Amniotic epithelial cell (primary cell): ENCODE measurements at regions not wholly inside any gene's neighbourhood (a gene's known extent, or its start where the extent isn't known, plus 50 kb on each side); places are given as distances from the start of the nearest gene placed in this dataset.
"Not testable (repeated sequence)": the region's sequence is repeated elsewhere in the genome, so short reads cannot be mapped to it uniquely, and the experiment has no call there.

Experiments
- DNase-seq: peaks from one replicate; pipeline ENCODE4 v3.0.0-alpha.2; 2010; ENCODE audit warnings: low read depth

GRCh38 chr2:240254337-240255164 is 114.1 kb upstream of the OTOS start:
- DNase-seq: no peak

DNA sequence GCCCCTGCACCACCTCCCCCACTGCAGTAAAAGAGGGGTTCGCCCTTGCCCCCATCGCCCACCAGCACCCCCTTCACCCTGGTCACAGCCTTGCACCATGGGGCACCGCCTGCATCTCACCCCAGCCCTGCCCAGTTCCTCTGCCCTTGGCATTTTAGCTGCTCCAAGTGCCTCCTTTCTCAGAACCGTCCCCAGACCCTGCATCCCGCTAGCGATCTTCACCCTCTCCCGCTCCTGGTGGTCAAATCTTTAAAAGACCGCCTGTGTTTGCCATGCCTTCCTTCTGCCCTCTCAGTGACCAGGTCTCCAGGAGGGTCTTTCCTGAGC is 114.7 kb upstream of the OTOS start:
- DNase-seq: no peak

DNA sequence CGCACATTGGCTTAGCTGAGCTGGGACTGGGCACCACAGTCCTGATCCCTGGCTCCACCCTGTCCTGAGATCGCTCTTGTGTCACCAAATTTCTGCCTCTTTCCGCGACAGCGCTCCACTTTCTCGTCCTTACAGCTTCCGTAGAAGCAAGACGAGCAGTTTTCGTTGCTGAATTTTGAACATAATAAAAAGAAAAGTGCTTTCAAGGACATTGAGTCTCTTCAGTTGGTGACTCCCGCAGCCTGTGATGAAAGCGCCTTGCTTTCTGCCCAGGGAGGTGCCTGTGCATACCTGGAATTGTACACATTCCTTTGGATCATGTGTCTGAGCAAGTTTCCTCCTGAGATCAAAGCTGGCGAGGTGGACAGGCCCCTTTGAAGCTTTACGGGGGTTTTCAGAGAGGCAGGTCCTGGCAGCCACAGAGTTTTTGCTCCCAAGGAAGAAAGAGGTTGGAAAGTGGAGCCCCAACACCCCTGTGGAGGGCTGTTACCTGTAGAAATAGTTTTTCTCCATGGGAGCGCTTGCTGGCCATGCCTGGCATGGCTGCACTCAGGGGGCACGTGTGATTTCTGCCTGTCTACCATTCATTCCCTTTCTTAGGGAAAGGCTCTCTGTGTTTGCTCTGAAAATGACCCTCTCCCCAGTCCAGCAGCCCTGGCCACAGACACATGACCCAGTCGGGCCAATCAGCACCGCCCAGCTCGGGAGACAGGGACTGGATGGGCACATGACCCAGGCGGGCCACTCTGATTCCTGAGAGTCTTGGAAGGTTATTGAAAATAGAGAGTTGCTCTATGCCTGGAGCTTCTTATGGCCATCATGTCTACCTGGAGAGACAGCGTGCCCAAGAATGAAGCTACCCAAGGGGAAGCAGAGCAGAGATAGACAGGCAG is 115.6 kb upstream of the OTOS start:
- DNase-seq: peak; percentile 38

DNA sequence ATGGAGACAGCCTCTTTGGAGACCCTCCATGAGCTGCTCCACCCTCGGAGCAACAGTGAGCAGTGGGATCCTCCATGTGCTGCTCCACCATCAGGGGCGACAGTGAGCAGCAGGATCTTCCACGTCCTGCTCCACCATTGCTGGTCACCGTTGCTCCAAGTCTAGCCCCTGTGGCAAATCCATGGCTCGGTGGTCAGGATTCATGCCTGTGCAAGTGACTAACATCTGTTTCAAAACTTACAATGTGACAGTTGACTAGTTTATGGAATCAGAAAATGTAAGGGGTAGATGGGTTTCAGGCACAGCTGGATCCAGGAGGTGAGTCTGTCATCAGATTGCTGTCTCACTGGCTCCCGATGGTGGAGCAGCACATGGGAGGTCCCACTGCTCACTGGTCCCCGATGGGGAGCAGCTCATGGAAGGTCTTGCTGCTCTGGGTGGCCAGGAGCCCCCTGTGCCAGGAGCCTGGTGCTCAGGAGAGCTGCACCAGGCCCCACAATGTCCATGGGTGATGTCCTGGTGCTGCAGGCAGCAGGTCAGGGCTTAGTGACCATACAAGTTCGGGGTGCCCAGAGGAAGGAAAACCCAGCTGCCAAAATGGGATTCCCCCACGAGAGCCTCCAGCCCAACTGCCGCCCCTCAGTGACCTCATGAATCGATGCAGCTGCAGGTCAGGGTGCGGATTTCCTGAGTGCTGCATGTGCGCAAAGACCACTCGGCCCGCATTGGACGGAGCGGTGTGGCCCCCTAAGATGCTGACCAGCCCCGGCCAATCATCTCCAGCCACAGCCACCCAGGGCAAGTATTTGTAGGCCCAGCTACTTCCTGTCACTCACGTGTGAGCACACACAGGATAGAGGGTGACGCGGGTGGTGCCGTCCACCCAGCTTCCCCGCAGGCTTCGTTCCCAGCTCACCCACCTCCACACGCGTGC is 116.5 kb upstream of the OTOS start:
- DNase-seq: no peak

GRCh38 chr2:240257940-240258580 is 117.6 kb upstream of the OTOS start:
- no peak for DNase-seq

- DNase-seq: no peak
Observed at GRCh38 chr2:240258685-240259084, 118.2 kb upstream of the OTOS start.

GRCh38 chr2:240259201-240259923 is 118.9 kb upstream of the OTOS start:
- peak; percentile 81 for DNase-seq

- DNase-seq: no peak
Observed at GRCh38 chr2:240259924-240260529, 119.6 kb upstream of the OTOS start.

GRCh38 chr2:240260664-240261063 is 120.2 kb upstream of the OTOS start:
- DNase-seq: no peak

DNA sequence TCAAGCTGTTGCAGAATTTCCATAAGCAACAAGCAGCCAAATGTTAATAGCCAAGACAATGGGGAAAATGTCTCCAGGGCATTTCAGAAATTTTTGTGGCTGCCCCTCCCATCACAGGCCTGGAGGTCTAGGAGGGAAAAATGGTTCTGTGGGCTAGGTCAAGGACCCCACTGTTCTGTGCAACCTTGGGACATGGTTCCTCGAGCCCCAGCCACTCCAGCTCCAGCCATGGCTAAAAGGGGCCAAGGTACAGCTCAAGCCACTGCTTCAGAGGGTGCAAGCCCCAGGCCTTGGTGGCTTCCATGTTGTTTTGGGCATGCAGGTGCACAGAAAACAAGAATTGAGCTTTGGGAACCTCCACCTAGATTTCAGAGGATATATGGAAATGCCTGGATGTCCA is 122.1 kb upstream of the OTOS start:
- not testable (repeated sequence) for DNase-seq

DNA sequence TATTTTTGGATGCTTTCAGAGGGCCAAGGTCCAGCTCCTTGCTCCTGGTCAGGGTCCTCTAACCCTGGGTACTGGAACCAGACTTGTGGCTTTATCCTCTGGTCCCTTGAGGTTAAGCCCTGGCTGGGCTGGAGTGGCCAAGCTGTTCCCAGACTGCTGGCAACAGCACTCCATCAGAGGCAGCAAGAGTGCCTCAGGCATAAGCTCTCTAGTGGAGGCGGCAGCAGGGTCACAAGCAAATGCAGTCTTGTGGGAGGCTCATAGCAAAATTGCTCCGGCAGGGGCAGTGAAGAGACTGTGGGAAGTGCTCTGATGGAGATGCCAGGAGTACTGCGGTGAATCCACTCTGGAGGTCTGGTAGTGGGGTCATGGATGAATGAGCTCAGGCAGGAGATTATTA is 128.9 kb upstream of the OTOS start:
- DNase-seq: no peak

DNA sequence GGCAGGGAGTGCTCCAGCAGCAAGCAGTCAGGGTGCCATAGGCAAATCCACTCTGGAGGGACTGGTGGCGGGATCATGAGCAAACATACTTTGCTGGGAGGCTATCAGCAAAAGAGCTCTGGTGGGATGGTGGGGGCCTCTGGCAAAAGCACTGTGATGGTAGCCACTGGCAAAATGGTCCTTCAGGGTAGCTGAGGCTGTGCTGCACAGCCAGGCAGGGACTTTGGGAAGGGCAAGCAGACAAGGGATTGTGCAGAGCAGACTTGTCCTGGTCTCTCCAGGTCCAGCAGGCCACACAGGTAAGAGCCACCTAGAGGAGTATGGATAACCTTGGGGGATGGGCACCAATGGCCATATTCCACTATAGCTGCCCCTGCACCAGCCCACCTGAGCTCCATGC is 129.4 kb upstream of the OTOS start:
- DNase-seq: no peak

DNA sequence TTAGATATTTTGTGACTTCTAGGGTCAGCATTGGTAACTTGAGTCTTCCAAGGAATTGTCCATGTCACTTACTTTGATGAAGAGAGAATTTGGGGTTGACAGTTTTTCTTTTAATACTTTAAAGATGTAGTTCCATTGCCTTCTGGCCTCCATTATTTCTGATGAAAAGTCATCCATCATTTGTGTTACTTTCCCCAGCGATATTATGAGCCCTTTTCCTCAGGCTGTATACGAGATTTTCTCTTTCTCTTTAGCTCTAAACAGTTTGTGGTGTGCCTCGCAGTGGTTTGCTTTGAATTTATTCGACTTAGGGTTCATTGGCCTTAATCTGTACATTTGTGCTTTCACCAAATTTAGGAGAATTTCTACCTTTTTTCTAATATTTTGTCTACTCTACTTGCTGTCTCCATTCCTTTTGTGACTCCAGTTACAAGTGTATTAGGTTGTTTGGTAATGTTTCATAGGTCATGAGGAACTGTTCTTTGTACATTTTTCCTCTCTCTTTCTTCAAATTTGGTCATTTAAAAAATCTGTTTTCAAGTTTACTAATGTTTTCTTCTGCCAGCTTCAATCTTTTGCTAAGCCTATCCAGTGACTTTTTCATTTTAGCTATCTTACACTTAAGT is 131.4 kb upstream of the OTOS start:
- no peak for DNase-seq

- DNase-seq: peak; percentile 41
Observed at GRCh38 chr2:240275386-240275785, 134.9 kb upstream of the OTOS start.

DNA sequence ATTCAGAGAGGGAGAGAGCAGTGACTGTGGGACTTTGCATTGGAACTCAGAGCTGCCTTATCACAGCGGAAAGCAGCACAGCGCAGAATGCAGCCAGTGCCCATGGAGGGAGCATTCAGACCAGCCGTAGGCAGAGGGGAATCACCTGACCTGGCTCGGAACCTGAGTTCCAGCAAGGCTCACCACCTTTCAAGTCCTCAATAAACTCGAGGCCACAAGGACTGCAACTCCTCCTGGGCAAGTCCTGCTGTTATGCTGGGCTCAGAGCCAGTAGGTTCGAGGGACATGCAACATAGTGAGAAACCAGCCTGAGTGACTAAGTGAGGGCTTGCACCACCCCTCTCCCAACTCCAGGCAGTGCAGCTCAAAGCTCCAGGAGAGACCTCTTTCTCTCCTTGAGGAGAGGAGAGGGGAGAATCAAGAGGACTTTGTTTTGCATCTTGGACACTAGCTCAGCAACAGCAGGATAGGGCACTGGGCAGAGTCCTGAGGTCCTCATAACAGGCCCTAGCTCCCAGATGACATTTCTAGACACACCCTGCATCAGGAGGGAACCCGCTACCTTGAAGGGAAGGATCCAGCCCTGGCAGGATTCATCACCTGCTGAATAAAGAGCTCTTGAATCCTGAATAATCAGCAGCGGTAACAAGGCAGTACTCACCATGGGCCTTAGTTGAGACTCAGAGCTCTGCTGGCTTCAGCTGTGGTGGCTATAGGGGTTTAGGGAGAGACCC is 136.8 kb upstream of the OTOS start:
- peak; percentile 61 for DNase-seq

- no peak for DNase-seq
Observed at GRCh38 chr2:240277807-240278522, 137.5 kb upstream of the OTOS start.

- peak; percentile 17 for DNase-seq
Observed at GRCh38 chr2:240278661-240279060, 138.2 kb upstream of the OTOS start.

- no peak for DNase-seq
Observed at GRCh38 chr2:240280621-240281020, 140.2 kb upstream of the OTOS start.
